NCI-H748 (cell line): ENCODE measurements at regions not wholly inside any gene's neighbourhood (a gene's known extent, or its start where the extent isn't known, plus 50 kb on each side); places are given as distances from the start of the nearest gene placed in this dataset.

ENCODE experiments used
- DNase-seq: peaks from one replicate; lab custom pipeline; 2025; ENCODE audit not compliant: unreplicated experiment; lab: John Stamatoyannopoulos, UW

DNA sequence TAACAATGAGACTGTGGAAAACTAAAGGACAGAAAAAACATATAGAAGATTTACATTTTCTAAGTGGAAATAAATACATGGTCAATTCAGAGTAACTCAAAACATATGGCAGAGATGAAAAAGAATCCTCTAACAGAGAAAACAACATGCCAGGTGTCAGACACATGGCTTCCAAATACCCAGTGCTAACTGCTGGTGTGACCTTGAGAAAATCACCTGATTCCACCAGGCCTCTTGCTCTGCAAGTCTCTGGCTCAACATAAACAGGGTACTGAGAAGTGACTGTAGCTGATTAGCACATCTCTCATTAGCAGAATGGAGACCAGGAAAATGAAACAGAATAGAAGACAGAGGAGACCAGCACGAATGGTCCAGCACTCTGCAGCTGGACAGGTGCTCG is 210.8 kb downstream of the HNMT start:
- no peak for DNase-seq

DNA sequence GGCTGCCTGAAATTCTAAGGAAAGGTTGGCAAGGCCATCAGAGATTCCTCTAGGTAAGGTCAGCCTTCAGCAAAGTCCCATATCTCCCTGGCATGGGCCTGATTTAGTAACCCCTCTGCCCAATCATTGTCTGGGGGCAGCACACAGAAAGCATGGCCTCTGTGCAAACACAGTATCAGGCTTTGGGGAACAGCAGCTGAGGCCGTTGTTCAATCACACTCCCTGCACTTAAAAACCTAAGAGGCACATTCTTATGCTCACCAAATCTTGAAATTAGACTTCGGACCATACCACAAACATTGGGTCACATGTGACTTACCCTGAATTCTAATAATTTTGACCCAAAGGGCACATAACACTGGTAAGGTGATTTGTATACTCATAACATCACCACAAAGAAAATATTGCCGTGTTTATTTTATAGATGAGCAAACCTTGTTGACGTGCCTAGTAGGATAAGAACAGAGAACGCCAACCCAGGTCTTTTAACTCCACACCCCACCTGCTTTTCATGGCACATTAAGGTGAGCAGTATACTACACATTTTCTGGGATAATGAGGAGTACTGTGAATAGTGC is 212.7 kb downstream of the HNMT start:
- no peak for DNase-seq

DNA sequence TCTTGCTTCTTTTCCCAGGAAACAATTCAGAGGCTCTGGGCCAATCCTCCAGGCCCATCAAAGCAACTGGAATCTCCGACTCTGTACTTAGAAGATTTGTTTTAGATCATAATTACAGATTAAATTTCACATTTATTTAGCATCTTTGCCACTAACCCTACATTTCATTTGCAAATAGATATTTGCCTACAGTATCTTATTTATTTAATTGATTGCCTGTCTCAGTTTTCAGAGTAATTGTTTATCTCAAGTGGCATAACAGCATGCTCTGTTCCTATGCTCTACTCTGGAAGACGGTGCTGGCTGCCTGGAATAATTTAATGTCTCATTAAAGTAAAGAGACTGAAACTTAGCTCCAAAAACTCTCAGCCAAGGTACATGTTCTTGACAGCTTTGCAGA is 213.4 kb downstream of the HNMT start:
- peak; percentile 5 for DNase-seq

DNA sequence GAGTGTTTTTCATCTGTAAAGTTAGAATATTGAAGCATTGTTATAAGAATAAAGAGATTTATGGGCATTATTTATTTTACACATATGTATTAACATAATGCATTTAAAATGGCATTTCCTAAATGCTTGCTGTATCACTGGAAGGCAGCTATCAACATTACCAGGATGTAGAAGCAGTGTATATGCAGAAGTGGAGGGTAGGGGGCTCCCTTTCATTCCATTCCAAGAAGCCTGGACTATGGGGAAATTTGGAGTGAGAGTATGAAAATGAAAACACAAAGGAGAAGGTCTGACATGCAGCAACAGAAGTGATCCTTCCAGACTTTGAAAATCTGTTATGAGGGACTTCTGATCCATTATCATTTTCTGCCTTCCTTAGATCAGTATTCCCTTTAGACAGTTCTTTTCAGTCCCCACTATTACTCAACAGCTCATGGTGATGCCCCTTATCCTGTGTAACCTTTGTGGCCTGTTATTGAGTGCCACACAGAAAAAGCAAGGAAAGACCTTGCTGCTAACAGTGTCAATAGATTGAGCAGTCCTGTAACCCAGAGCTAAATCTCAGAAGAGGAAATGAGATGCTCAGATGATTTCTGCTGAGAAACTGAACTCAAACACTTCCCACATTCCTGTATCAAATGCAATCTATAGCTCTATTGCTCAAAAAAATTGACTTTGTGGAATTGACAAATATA is 216.6 kb downstream of the HNMT start:
- DNase-seq = no peak

DNA sequence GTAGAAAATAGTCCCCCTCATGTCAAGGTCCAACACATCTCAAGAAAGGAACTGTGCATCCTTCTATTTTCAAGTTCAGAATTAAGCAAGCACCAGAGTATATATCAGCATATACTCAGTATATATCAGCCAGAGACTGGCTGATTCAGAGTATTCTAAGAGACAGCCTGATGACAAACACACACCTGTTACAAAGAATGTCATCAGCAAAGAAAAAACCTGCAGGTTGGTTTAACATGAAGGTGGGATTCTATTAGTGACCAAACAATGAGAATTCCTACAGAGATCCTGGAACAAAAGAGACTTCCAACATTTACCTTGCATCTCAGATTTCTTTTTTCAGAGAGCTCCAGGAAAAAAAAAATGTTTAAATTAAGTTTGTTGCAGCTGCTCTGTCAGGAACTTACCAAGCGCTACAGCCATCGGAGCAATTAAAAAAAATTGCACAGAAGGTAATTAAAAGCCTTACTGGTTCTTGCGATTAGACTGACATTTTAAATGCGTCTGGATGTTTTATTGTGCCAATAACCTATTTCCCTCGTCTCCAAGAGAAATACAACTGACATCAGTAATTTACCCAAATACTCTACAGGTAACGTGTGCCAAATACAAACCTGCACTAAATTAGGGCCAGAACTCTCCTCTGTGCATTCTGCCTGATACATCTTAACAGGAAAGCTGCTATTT is 218.1 kb downstream of the HNMT start:
- DNase-seq = peak; percentile 55

DNA sequence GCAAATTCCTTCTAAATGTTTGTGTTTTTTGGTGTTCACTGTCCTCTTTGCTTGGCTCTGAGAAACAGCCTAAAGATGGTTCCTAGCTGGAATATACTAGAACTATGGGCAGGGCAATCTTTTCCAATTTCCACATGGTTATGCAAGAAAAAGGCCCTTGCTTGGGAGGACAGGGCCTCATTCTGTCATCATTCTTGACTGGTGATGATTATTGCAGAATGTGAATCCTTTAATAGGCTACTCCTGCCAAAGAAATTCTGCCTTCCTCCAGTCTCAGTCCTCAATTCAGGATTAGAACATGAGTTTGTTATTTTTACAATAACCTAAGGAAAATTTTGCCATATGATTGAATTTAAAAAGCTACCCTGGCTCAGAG is 218.7 kb downstream of the HNMT start:
- DNase-seq = no peak

- DNase-seq = no peak
Measured at GRCh38 chr2:138183705-138184104, 219.4 kb downstream of the HNMT start.

DNA sequence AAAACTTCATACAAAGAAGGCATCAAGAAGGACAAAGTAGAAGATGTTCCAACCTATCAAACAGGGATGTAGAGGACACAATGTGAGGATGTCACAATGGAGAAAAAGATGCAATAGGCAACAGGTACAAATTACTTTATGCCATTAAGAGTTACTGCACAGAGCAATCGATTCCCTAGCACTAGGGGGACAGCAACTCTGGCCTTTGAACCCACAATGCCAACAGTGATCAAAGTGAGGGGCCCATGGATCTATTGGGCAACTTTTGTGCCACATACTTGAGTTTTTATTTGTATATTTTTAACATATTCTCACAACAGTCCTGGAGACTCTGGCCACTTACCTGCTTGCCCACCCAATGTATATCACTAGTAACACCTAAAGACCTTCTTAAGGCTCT is 220.2 kb downstream of the HNMT start:
- DNase-seq = no peak

- no peak for DNase-seq
Measured at GRCh38 chr2:138185827-138186226, 221.6 kb downstream of the HNMT start.

GRCh38 chr2:138187221-138187620 is 222.9 kb downstream of the HNMT start:
- DNase-seq = no peak

GRCh38 chr2:138190999-138191398 is 226.7 kb downstream of the HNMT start:
- no peak for DNase-seq

DNA sequence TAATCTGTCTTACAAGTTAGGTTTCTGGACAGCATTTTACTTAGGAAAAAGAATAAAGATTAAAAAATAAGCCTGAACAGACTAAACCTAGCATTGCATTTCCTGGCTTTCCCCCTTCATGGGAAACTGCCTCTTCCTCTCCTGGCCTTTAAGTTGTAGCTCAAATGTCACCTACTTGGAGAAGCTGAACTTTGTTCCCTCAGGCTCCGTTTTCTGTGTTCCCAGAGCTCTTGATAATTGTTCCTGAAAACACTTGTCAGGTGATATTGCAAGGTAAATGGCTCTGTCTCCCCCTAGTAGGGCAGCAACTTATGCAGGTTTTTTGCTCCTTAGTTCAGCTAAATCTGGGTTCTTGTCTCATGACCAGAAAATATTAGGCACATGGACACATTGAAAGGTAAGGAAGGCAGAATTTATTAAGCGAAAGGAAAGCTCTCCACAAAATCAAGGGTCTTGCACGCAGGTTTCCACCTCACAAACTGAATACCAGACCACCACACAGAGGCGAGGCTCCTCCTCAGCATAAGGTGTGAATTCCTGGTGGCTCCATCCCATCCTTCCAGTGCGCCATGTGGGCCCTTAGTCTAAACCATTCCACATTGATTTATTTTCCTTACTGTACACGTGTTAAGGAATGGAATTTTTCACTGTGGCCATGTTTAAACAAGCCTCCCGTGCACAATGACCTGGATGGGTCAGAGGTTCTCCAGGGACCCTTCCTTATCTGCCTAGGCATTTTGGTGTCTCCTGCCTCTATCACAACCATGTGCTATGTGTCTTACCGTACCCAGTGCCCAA is 229.3 kb downstream of the HNMT start:
- no peak for DNase-seq

DNA sequence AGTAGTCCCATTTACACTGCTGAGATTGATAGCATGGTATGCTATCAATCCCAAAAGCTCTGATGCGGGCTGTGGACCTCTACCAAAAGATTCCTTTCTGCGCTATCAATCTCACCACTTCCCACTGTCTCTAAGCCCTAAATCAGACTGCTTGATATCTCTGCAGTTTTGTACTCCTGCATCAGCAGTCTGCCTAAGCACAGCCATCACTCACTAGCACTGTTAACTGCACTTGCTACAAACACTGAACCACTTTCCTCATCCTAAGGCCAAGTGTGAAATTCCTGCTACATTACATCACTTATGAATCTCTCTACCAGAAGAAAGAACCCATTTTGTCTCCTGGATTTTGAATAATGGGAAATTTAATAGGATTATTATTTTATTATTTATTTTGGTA is 237.0 kb downstream of the HNMT start:
- no peak for DNase-seq

- DNase-seq = no peak
Measured at GRCh38 chr2:138202762-138203161, 238.5 kb downstream of the HNMT start.

GRCh38 chr2:138205281-138205680 is 241.0 kb downstream of the HNMT start:
- DNase-seq = no peak

DNA sequence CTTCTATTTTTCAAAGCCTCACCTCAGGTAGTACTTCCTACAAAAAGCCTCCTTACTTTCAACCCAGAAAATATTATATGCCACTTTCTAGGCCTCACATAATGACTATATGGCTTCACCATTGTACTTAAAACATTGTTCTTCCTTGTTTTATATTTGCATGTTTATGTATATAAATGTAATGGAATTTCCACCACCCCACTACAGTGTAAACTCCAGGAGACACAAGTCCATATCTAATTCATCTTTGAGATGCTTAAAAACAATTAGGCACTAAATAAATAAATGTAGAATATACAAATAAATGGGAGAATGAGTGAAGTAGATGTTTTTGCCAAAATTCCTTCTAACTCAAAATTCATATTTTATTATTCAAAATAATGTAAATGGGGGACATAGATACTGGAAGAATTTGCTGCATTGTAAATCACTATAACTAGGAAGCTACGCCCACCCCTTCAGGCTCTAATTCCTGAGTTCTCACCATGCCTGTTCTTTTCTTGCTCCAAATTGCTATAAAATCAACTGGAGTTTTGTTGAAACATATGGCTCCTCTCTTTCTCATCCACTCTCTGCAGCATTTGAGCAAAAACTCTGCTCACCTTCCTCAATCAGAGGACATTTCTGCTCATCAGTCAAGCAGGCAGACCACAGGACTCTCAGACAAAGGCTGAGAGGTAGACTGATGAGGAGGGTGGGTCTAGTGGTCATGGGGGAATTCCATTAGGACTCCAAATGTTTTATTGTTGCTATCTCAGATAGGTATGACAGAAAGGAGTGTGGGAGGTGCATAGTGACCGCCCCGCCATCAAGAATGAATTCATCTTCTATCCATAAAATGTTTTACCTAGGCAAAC is 243.0 kb downstream of the HNMT start:
- no peak for DNase-seq

DNA sequence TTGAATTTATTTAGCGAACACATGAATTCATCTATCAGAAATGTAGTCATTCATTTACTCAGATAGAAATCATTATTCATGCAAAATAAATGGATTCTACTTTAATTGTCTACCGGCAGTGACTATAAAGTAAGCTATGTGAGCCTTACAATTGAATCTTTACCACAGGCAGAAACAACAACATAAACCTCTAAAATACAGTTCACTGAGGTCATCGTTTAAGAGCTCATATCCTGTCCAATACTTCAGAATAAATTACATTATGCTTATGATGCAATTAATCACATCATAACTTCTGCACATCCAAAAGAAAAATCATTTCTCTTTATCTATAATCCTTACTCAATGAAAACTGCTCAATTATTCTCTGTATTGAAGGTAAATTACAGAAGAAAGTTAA is 244.7 kb downstream of the HNMT start:
- DNase-seq = no peak

DNA sequence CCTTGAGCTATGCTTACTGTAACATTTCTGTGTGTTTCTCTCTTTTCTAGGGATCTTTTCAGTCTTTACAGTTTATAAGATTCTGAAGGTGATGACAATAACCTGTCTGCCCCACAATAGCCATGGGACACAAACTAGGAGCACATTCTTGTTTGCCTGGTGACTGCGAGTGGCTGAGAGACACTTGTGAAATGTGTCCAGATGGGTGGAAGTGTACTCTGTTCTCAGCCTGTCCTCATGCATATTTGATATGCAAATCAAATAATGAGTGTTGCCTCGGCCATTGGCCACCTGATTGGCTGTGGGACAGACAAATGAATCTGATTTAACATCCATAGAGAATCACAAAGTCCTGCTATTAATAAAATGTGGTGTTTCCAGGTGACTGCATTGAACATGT is 246.2 kb downstream of the HNMT start:
- DNase-seq = no peak

GRCh38 chr2:138212434-138212833 is 248.2 kb downstream of the HNMT start:
- DNase-seq = no peak

GRCh38 chr2:138213084-138213483 is 248.8 kb downstream of the HNMT start:
- DNase-seq = no peak

- DNase-seq = no peak
Measured at GRCh38 chr2:138213624-138214023, 249.4 kb downstream of the HNMT start.
